AG09309 (cell line): ENCODE measurements at regions not wholly inside any gene's neighbourhood (a gene's known extent, or its start where the extent isn't known, plus 50 kb on each side); places are given as distances from the start of the nearest gene placed in this dataset.
"Not testable (repeated sequence)": the region's sequence is repeated elsewhere in the genome, so short reads cannot be mapped to it uniquely, and the experiment has no call there.

Source experiments
- DNase-seq: peaks from one replicate; pipeline ENCODE4 v3.0.0-alpha.2; 2010; ENCODE audit warnings: low read depth
- H3K4me3 ChIP-seq: 2 replicates; pipeline ENCODE4 v1.5.1; 2011; ENCODE audit warnings: mild to moderate bottlenecking, low read depth, low read length, moderate library complexity; ENCODE audit not compliant: control insufficient read depth
- CTCF ChIP-seq: IDR thresholded peaks from 2 replicates; pipeline ENCODE4 v1.5.1; 2011; ENCODE audit warnings: mild to moderate bottlenecking, low read depth, low read length, inconsistent platforms; ENCODE audit not compliant: insufficient read depth, control insufficient read depth; ENCODE audit errors: missing control alignments

GRCh38 chr4:85116008-85116407, 149.5 kb upstream of the WDFY3 start:
- no peak for TF ChIP-seq CTCF
- H3K4me3 ChIP-seq: no peak overlapping the region
- no peak for DNase-seq

- no peak overlapping the region for H3K4me3 ChIP-seq
- DNase-seq: no peak
- TF ChIP-seq CTCF: no peak
Measured at GRCh38 chr4:85125688-85126087, 159.2 kb upstream of the WDFY3 start.

- no peak for TF ChIP-seq CTCF
- no peak for DNase-seq
- H3K4me3 ChIP-seq: no peak overlapping the region
Measured at GRCh38 chr4:85126991-85127591, 160.6 kb upstream of the WDFY3 start.

GRCh38 chr4:85127653-85128052, 161.2 kb upstream of the WDFY3 start:
- DNase-seq: no peak
- TF ChIP-seq CTCF: peak; percentile 49
- no peak overlapping the region for H3K4me3 ChIP-seq

GRCh38 chr4:85128246-85129204, 162.0 kb upstream of the WDFY3 start:
- TF ChIP-seq CTCF: no peak
- no peak for DNase-seq
- no peak overlapping the region for H3K4me3 ChIP-seq

- H3K4me3 ChIP-seq, DNase-seq: not testable (repeated sequence)
Measured at GRCh38 chr4:85129354-85130125, 163.1 kb upstream of the WDFY3 start.
